ENCODE measurements at regions not wholly inside any gene's neighbourhood (a gene's known extent, or its start where the extent isn't known, plus 50 kb on each side); places are given as distances from the start of the nearest gene placed in this dataset.

DNA sequence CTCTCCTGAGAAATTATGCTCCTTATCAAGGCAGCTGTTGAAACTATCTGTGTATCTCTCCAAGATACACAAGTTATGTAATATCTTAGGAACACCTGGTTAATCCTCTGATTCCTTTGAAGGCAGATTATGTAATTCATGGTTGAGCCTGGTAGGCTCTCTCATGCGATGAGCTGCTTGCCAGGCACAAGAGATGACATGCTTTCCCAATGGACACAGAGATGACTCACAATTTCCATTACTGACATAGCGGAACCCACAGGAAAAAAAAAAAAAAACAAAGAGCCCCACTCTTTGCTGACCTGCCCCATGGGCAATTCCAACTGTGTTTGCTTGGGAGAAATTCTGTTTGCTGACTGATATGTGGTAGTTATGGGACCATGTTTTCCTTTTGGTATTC is 736.4 kb upstream of the PHF14 start:
- H3K4me2 ChIP-seq (ENCODE audit: low read depth, low read length, poor library complexity, severe bottlenecking), result no peak overlapping the region

DNA sequence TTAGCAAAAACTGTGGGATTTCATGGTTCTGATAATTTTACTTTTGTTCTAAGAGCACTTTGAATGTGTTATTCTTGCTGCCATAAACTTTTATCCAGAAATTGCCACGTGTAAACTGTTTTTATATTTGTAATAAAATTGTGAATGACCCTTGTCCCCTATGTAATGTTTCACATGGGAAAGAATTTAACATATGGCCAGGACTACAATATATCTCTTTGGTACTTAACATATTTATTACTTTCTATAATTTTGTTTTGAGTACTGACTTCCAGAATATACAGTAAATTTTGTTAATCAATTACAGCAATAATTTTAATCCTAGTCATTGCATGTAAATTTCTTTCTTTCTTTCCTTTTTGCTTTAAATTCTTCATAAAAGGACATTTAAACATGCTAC is 735.0 kb upstream of the PHF14 start:
- no peak for DNase-seq
- Histone ChIP-seq H3K36me3 (ENCODE audit: insufficient read depth, low read length) (no peaks in the 10 kb centered on the region), H3K9ac (ENCODE audit: low read length) (no peak overlapping the region), H3K9me2 (replicated peaks; ENCODE audit: insufficient read depth, low read length) (no peaks in the 10 kb centered on the region), H3K27me3 (ENCODE audit: low read length) (no peaks in the 10 kb centered on the region), H4K20me1 (ENCODE audit: insufficient read depth, low read depth, low read length) (no peaks in the 10 kb centered on the region), H3K4me3 (ENCODE audit: low read length) (no peak overlapping the region), H3K4me1 (ENCODE audit: low read length) (no peaks in the 10 kb centered on the region), H2AFZ (ENCODE audit: low read length) (no peak overlapping the region), H3K79me2 (ENCODE audit: low read length) (no peaks in the 10 kb centered on the region), H3K27ac (ENCODE audit: low read length) (no peak overlapping the region), H3K9me3 (ENCODE audit: low read length) (no peaks in the 10 kb centered on the region; the same call in 1 of the 2 replicates), H3K4me2 (ENCODE audit: low read depth, low read length, poor library complexity, severe bottlenecking) (no peak overlapping the region)

More for the DNA sequence above, 736.4 kb upstream of the PHF14 start:
- no peaks in the 10 kb centered on the region for H3K27me3 ChIP-seq (ENCODE audit: low read length)
- no peaks in the 10 kb centered on the region for H3K79me2 ChIP-seq (ENCODE audit: low read length)
- H3K9me2 ChIP-seq (replicated peaks; ENCODE audit: insufficient read depth, low read length), result no peaks in the 10 kb centered on the region
- H3K4me1 ChIP-seq (ENCODE audit: low read length), result no peaks in the 10 kb centered on the region
- H3K9ac ChIP-seq (ENCODE audit: low read length), result no peak overlapping the region
- no peak overlapping the region for H3K4me3 ChIP-seq (ENCODE audit: low read length)
- no peak for DNase-seq
- no peaks in the 10 kb centered on the region; the same call in 1 of the 2 replicates for H3K9me3 ChIP-seq (ENCODE audit: low read length)
- no peak overlapping the region for H3K27ac ChIP-seq (ENCODE audit: low read length)
- no peak overlapping the region for H2AFZ ChIP-seq (ENCODE audit: low read length)
- H3K36me3 ChIP-seq (ENCODE audit: insufficient read depth, low read length), result no peaks in the 10 kb centered on the region
- no peaks in the 10 kb centered on the region for H4K20me1 ChIP-seq (ENCODE audit: insufficient read depth, low read depth, low read length)

DNA sequence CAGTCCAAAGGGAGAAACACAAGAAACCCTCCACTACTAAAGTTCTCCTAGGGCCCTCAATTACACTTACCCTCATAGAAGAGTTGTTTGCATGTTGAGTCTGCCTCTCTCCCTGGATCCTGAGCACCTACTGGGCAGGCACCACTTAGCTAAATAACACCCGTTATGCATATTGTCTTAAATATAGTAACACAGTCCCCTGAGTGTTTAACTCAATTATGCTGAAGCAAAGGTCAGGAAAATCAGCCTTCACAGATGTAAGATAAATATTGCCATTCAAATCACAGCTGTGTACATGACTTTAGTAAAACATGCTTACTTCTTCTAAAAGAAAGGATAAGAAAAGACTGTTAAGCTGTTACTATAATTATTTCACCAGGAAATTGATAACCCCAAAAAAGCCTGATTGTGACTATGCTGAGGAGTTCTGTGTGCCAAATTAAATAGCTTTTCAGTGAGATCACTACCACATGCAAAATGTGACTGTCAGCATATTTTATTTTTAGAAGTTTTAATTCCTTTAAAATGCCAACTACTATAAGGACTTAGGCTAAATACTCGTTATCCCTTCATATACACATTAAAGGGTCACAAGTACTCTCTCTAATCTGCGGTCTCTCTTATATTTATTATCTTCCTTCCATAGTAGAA is 733.9 kb upstream of the PHF14 start:
- Histone ChIP-seq H3K9ac (ENCODE audit: low read length) (no peak overlapping the region), H3K9me2 (replicated peaks; ENCODE audit: insufficient read depth, low read length) (no peaks in the 10 kb centered on the region), H4K20me1 (ENCODE audit: insufficient read depth, low read depth, low read length) (no peaks in the 10 kb centered on the region), H3K4me1 (ENCODE audit: low read length) (no peaks in the 10 kb centered on the region), H3K36me3 (ENCODE audit: insufficient read depth, low read length) (no peaks in the 10 kb centered on the region), H3K4me3 (ENCODE audit: low read length) (no peak overlapping the region), H3K27ac (ENCODE audit: low read length) (no peak overlapping the region), H3K9me3 (ENCODE audit: low read length) (no peaks in the 10 kb centered on the region; the same call in 1 of the 2 replicates), H3K4me2 (ENCODE audit: low read depth, low read length, poor library complexity, severe bottlenecking) (no peak overlapping the region), H2AFZ (ENCODE audit: low read length) (no peak overlapping the region), H3K27me3 (ENCODE audit: low read length) (no peaks in the 10 kb centered on the region), H3K79me2 (ENCODE audit: low read length) (no peaks in the 10 kb centered on the region)
- no peak for DNase-seq

DNA sequence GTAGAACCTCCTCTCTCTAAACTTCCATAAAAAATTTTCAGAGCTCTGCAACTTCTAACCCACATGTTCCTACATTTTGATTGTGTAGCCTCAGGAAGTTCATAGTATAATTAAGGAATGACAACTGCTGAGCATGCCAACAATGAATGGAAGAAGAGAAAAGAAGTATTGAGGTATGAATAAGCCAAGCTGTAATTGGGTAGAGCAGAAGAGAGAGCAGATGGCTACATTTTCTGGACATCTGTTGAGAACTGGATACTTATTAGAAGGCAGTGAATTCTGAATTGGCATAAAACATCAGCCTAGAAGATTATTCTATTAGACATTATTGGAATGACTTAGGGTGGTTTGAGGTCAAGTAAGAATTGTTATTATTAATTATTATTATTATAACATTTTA is 728.3 kb upstream of the PHF14 start:
- Histone ChIP-seq H2AFZ (ENCODE audit: low read length) (no peak overlapping the region), H3K9ac (ENCODE audit: low read length) (no peak overlapping the region), H3K79me2 (ENCODE audit: low read length) (no peaks in the 10 kb centered on the region), H3K4me3 (ENCODE audit: low read length) (no peak overlapping the region), H4K20me1 (ENCODE audit: insufficient read depth, low read depth, low read length) (no peaks in the 10 kb centered on the region), H3K4me1 (ENCODE audit: low read length) (no peaks in the 10 kb centered on the region), H3K9me2 (replicated peaks; ENCODE audit: insufficient read depth, low read length) (no peaks in the 10 kb centered on the region), H3K27me3 (ENCODE audit: low read length) (no peaks in the 10 kb centered on the region), H3K27ac (ENCODE audit: low read length) (no peak overlapping the region), H3K4me2 (ENCODE audit: low read depth, low read length, poor library complexity, severe bottlenecking) (no peak overlapping the region), H3K36me3 (ENCODE audit: insufficient read depth, low read length) (no peaks in the 10 kb centered on the region), H3K9me3 (ENCODE audit: low read length) (no peaks in the 10 kb centered on the region)
- no peak for DNase-seq

DNA sequence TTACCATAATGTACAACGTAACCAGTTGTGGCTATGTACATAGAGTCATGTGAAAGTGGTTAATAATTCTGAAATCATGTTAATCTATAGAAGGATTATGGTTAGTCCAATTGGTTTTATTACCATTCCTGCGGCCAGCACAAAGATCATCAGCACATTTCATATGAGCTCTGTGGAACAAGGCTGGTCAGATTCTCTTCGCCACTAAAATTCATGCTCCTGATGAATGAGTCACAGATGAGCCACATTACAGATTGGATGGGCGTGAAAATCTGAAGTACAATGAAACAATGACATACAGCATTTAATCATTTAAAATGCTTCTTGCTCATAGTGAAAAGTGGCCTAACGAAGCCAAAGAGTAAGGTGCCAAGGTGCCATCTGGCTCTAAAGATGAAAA is 716.2 kb upstream of the PHF14 start:
- Histone ChIP-seq H3K27me3 (ENCODE audit: low read length) (no peaks in the 10 kb centered on the region), H3K79me2 (ENCODE audit: low read length) (no peaks in the 10 kb centered on the region), H3K9ac (ENCODE audit: low read length) (no peak overlapping the region), H3K9me2 (replicated peaks; ENCODE audit: insufficient read depth, low read length) (no peaks in the 10 kb centered on the region), H3K4me3 (ENCODE audit: low read length) (no peak overlapping the region), H3K4me2 (ENCODE audit: low read depth, low read length, poor library complexity, severe bottlenecking) (no peak overlapping the region), H4K20me1 (ENCODE audit: insufficient read depth, low read depth, low read length) (no peaks in the 10 kb centered on the region), H3K9me3 (ENCODE audit: low read length) (no peaks in the 10 kb centered on the region), H2AFZ (ENCODE audit: low read length) (no peak overlapping the region), H3K27ac (ENCODE audit: low read length) (no peak overlapping the region), H3K4me1 (ENCODE audit: low read length) (no peaks in the 10 kb centered on the region), H3K36me3 (ENCODE audit: insufficient read depth, low read length) (no peaks in the 10 kb centered on the region)
- DNase-seq, result no peak

DNA sequence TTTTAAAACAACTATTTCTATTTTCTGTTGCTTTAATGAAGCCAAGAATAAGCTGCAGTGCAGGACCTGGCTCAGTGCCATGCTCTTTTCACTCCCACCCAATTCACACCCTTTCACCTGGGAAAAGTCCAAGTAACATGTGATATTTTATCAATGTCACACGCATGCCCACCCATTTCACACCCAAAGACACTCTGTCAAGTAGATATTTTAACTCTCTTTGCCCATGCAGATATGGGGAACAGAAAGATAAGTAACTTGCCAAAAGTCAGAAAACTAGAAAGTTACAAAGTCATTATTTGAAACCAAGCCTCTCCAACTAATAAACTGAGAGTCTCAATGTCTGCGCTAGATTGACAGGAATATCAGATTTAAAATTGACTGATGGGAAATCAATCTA is 706.7 kb upstream of the PHF14 start:
- Histone ChIP-seq H3K9me2 (replicated peaks; ENCODE audit: insufficient read depth, low read length) (no peaks in the 10 kb centered on the region), H3K9me3 (ENCODE audit: low read length) (no peaks in the 10 kb centered on the region), H3K9ac (ENCODE audit: low read length) (no peak overlapping the region), H3K36me3 (ENCODE audit: insufficient read depth, low read length) (no peaks in the 10 kb centered on the region), H3K4me2 (ENCODE audit: low read depth, low read length, poor library complexity, severe bottlenecking) (no peak overlapping the region), H3K27ac (ENCODE audit: low read length) (no peak overlapping the region), H3K4me1 (ENCODE audit: low read length) (no peaks in the 10 kb centered on the region), H4K20me1 (ENCODE audit: insufficient read depth, low read depth, low read length) (no peaks in the 10 kb centered on the region), H3K27me3 (ENCODE audit: low read length) (no peaks in the 10 kb centered on the region), H3K4me3 (ENCODE audit: low read length) (no peak overlapping the region), H2AFZ (ENCODE audit: low read length) (no peak overlapping the region), H3K79me2 (ENCODE audit: low read length) (no peaks in the 10 kb centered on the region)
- DNase-seq, result no peak

DNA sequence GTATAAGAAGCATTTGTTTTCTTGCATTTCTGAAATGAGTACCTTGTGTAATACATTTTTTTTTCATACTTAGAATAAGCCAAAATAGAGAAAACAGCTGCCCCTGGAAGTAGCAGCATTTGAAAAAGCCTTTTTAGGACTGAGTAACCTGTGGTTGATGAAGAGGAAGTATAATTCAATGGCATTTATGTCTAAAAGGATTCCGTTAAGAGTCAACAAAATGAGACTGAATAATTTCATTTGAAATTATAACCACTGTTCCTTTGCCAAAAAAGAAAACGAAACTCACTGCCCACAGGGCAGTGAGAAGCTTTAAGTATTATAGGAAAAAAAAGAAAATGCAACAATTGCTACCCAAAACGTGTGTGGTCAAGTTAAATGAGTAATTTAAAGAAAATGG is 705.6 kb upstream of the PHF14 start:
- H3K9me3 ChIP-seq (ENCODE audit: low read length), result no peaks in the 10 kb centered on the region

DNA sequence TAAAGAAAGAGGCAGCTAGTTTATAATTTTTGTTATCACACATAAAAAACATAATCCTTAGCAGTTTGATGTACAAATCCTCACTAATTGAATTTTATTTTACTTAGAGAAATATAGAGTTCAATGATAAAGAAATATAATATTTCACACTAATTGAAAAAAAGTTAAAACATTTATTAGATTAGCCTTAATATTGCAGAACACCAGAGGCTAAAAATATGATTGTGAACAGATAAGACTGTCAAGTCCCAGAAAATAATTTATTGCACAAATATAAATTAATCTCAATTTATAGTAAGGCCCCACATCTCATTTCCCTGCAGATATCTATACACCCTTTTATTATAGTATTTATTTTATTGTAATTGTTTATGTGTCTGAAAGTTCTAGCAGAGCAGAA is 690.8 kb upstream of the PHF14 start:
- H3K4me2 ChIP-seq (ENCODE audit: low read depth, low read length, poor library complexity, severe bottlenecking), result no peak overlapping the region
- no peaks in the 10 kb centered on the region for H3K79me2 ChIP-seq (ENCODE audit: low read length)
- H3K36me3 ChIP-seq (ENCODE audit: insufficient read depth, low read length), result no peaks in the 10 kb centered on the region
- H3K4me1 ChIP-seq (ENCODE audit: low read length), result no peaks in the 10 kb centered on the region
- H3K9me2 ChIP-seq (replicated peaks; ENCODE audit: insufficient read depth, low read length), result no peaks in the 10 kb centered on the region
- H4K20me1 ChIP-seq (ENCODE audit: insufficient read depth, low read depth, low read length), result no peaks in the 10 kb centered on the region
- no peak for DNase-seq
- no peak overlapping the region for H3K4me3 ChIP-seq (ENCODE audit: low read length)
- H3K27me3 ChIP-seq (ENCODE audit: low read length), result no peaks in the 10 kb centered on the region
- no peaks in the 10 kb centered on the region for H3K9me3 ChIP-seq (ENCODE audit: low read length)
- H3K27ac ChIP-seq (ENCODE audit: low read length), result no peak overlapping the region
- no peak overlapping the region for H2AFZ ChIP-seq (ENCODE audit: low read length)
- H3K9ac ChIP-seq (ENCODE audit: low read length), result no peak overlapping the region

More for the DNA sequence above, 705.6 kb upstream of the PHF14 start:
- H3K27ac ChIP-seq (ENCODE audit: low read length), result no peak overlapping the region
- no peaks in the 10 kb centered on the region for H4K20me1 ChIP-seq (ENCODE audit: insufficient read depth, low read depth, low read length)
- H3K9ac ChIP-seq (ENCODE audit: low read length), result no peak overlapping the region
- H3K4me2 ChIP-seq (ENCODE audit: low read depth, low read length, poor library complexity, severe bottlenecking), result no peak overlapping the region
- no peak for DNase-seq
- H3K9me2 ChIP-seq (replicated peaks; ENCODE audit: insufficient read depth, low read length), result no peaks in the 10 kb centered on the region
- no peak overlapping the region for H3K4me3 ChIP-seq (ENCODE audit: low read length)
- H3K4me1 ChIP-seq (ENCODE audit: low read length), result no peaks in the 10 kb centered on the region
- no peaks in the 10 kb centered on the region for H3K27me3 ChIP-seq (ENCODE audit: low read length)
- no peaks in the 10 kb centered on the region for H3K79me2 ChIP-seq (ENCODE audit: low read length)
- H3K36me3 ChIP-seq (ENCODE audit: insufficient read depth, low read length), result no peaks in the 10 kb centered on the region
- no peak overlapping the region for H2AFZ ChIP-seq (ENCODE audit: low read length)

DNA sequence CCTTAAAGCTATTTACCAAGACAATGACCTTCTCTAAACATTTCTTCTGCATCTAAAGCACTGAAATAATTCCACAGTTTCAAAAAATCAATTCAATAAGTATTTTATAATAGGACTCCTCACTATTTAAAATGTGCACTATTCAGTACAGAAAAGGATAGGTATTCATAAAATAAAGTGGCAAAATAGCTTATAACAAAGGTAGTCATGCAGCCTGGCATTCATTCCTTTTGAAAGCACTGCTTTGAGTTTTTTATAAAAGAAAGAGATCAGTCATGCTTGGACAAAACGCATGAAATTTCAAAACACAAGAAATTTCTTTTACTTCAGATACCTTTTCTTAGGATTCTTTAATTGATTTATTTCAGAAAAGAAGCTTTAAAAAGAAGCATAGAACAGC is 689.7 kb upstream of the PHF14 start:
- DNase-seq, result no peak
- H3K4me2 ChIP-seq (ENCODE audit: low read depth, low read length, poor library complexity, severe bottlenecking), result no peak overlapping the region

More for the DNA sequence above, 689.7 kb upstream of the PHF14 start:
- Histone ChIP-seq H3K4me3 (ENCODE audit: low read length) (no peak overlapping the region), H3K27me3 (ENCODE audit: low read length) (no peaks in the 10 kb centered on the region), H3K9ac (ENCODE audit: low read length) (no peak overlapping the region), H3K9me3 (ENCODE audit: low read length) (no peaks in the 10 kb centered on the region), H3K9me2 (replicated peaks; ENCODE audit: insufficient read depth, low read length) (no peaks in the 10 kb centered on the region), H3K79me2 (ENCODE audit: low read length) (no peaks in the 10 kb centered on the region), H4K20me1 (ENCODE audit: insufficient read depth, low read depth, low read length) (no peaks in the 10 kb centered on the region), H3K27ac (ENCODE audit: low read length) (no peak overlapping the region), H3K4me1 (ENCODE audit: low read length) (no peaks in the 10 kb centered on the region), H2AFZ (ENCODE audit: low read length) (no peak overlapping the region), H3K36me3 (ENCODE audit: insufficient read depth, low read length) (no peaks in the 10 kb centered on the region)

All from Karpas-422 (cell line).